T-helper 2 cell treated with Interferon-gamma antibody and Interleukin-4, amounts not matched to agents 5 μg/mL and 100 μg/mL, for 36 hours (primary cell): ENCODE measurements at regions not wholly inside any gene's neighbourhood (a gene's known extent, or its start where the extent isn't known, plus 50 kb on each side); places are given as distances from the start of the nearest gene placed in this dataset.
A peak's percentile ranks its signal among the peaks of the same experiment; 100 is the strongest.

ENCODE experiments used
- DNase-seq: peaks from one replicate; pipeline ENCODE4 v3.0.0; 2021; ENCODE audit warnings: low spot score
- H3K27ac Mint-ChIP-seq: one replicate; pipeline ENCODE4 v1.8.0; 2021; ENCODE audit warnings: mild to moderate bottlenecking, mixed read lengths
- H3K27me3 Mint-ChIP-seq: one replicate; pipeline ENCODE4 v1.8.0; 2021; ENCODE audit warnings: low read depth, mixed read lengths
- H3K36me3 Mint-ChIP-seq: one replicate; pipeline ENCODE4 v1.8.0; 2021; ENCODE audit warnings: low read depth, mixed read lengths
- H3K4me1 Mint-ChIP-seq: one replicate; pipeline ENCODE4 v1.8.0; 2021; ENCODE audit warnings: low read depth, mixed read lengths
- H3K4me3 Mint-ChIP-seq: one replicate; pipeline ENCODE4 v1.8.0; 2022; ENCODE audit warnings: mild to moderate bottlenecking, moderate library complexity, mixed read lengths
- H3K9me3 Mint-ChIP-seq: one replicate; pipeline ENCODE4 v1.8.0; 2021; ENCODE audit warnings: mixed read lengths

GRCh38 chr6:128672023-128672422 lies 151.6 kb upstream of the PTPRK start:
- Mint-ChIP-seq H3K36me3 (no peaks in the 10 kb centered on the region), H3K27me3 (no peaks in the 10 kb centered on the region), H3K4me1 (no peaks in the 10 kb centered on the region), H3K27ac (no peak overlapping the region), H3K9me3 (no peaks in the 10 kb centered on the region), H3K4me3 (no peak overlapping the region)
- DNase-seq, result no peak

GRCh38 chr6:128667339-128667858 lies 147.0 kb upstream of the PTPRK start:
- no peaks in the 10 kb centered on the region for H3K4me1 Mint-ChIP-seq
- DNase-seq, result no peak
- H3K27me3 Mint-ChIP-seq, result peaks cover 2% of the 10 kb centered on the region
- no peak overlapping the region for H3K4me3 Mint-ChIP-seq
- no peak overlapping the region for H3K27ac Mint-ChIP-seq
- no peaks in the 10 kb centered on the region for H3K9me3 Mint-ChIP-seq
- no peaks in the 10 kb centered on the region for H3K36me3 Mint-ChIP-seq

- no peak for DNase-seq
- no peaks in the 10 kb centered on the region for H3K4me1 Mint-ChIP-seq
- H3K27me3 Mint-ChIP-seq, result peaks cover 2% of the 10 kb centered on the region
- no peaks in the 10 kb centered on the region for H3K36me3 Mint-ChIP-seq
- no peak overlapping the region for H3K27ac Mint-ChIP-seq
- H3K4me3 Mint-ChIP-seq, result no peak overlapping the region
- H3K9me3 Mint-ChIP-seq, result no peaks in the 10 kb centered on the region
Observed at GRCh38 chr6:128666405-128666804, 146.0 kb upstream of the PTPRK start.

GRCh38 chr6:128663238-128663637 lies 142.8 kb upstream of the PTPRK start:
- H3K9me3 Mint-ChIP-seq, result no peaks in the 10 kb centered on the region
- no peak overlapping the region for H3K27ac Mint-ChIP-seq
- no peak overlapping the region for H3K4me3 Mint-ChIP-seq
- H3K36me3 Mint-ChIP-seq, result no peaks in the 10 kb centered on the region
- no peak for DNase-seq
- H3K27me3 Mint-ChIP-seq, result peaks cover 2% of the 10 kb centered on the region
- peaks cover 8% of the 10 kb centered on the region for H3K4me1 Mint-ChIP-seq

GRCh38 chr6:128659878-128660622 lies 139.7 kb upstream of the PTPRK start:
- no peak overlapping the region for H3K27ac Mint-ChIP-seq

GRCh38 chr6:128659276-128659675 lies 138.9 kb upstream of the PTPRK start:
- no peak for DNase-seq
- H3K4me1 Mint-ChIP-seq, result peaks cover 21% of the 10 kb centered on the region

More at GRCh38 chr6:128659878-128660622, 139.7 kb upstream of the PTPRK start:
- peaks cover 20% of the 10 kb centered on the region for H3K4me1 Mint-ChIP-seq
- no peak overlapping the region for H3K4me3 Mint-ChIP-seq
- peaks cover under 1% of the 10 kb centered on the region for H3K36me3 Mint-ChIP-seq
- no peaks in the 10 kb centered on the region for H3K9me3 Mint-ChIP-seq
- DNase-seq, result no peak
- no peaks in the 10 kb centered on the region for H3K27me3 Mint-ChIP-seq

GRCh38 chr6:128657181-128657580 lies 136.8 kb upstream of the PTPRK start:
- Mint-ChIP-seq H3K4me1 (peaks cover 21% of the 10 kb centered on the region), H3K27ac (no peak overlapping the region), H3K27me3 (no peaks in the 10 kb centered on the region), H3K4me3 (no peak overlapping the region), H3K36me3 (peaks cover 2% of the 10 kb centered on the region), H3K9me3 (no peaks in the 10 kb centered on the region)
- no peak for DNase-seq

More at GRCh38 chr6:128659276-128659675, 138.9 kb upstream of the PTPRK start:
- no peak overlapping the region for H3K27ac Mint-ChIP-seq
- no peaks in the 10 kb centered on the region for H3K9me3 Mint-ChIP-seq
- no peak overlapping the region for H3K4me3 Mint-ChIP-seq
- no peaks in the 10 kb centered on the region for H3K27me3 Mint-ChIP-seq
- H3K36me3 Mint-ChIP-seq, result peaks cover 2% of the 10 kb centered on the region

- H3K27ac Mint-ChIP-seq, result peak overlapping the region; percentile 12
- no peaks in the 10 kb centered on the region for H3K9me3 Mint-ChIP-seq
- peaks cover 2% of the 10 kb centered on the region for H3K36me3 Mint-ChIP-seq
- H3K4me3 Mint-ChIP-seq, result no peak overlapping the region
- H3K27me3 Mint-ChIP-seq, result no peaks in the 10 kb centered on the region
- peak; percentile 47 for DNase-seq
- peaks cover 21% of the 10 kb centered on the region for H3K4me1 Mint-ChIP-seq
Observed at GRCh38 chr6:128655978-128656498, 135.6 kb upstream of the PTPRK start.

GRCh38 chr6:128648022-128648598 lies 127.7 kb upstream of the PTPRK start:
- Mint-ChIP-seq H3K4me3 (no peak overlapping the region), H3K27ac (no peak overlapping the region), H3K4me1 (peaks cover 2% of the 10 kb centered on the region), H3K36me3 (no peaks in the 10 kb centered on the region), H3K27me3 (peaks cover 2% of the 10 kb centered on the region), H3K9me3 (no peaks in the 10 kb centered on the region)
- no peak for DNase-seq

GRCh38 chr6:128642132-128642531 lies 121.7 kb upstream of the PTPRK start:
- H3K36me3 Mint-ChIP-seq, result no peaks in the 10 kb centered on the region
- DNase-seq, result no peak
- no peaks in the 10 kb centered on the region for H3K9me3 Mint-ChIP-seq
- no peak overlapping the region for H3K4me3 Mint-ChIP-seq
- no peak overlapping the region for H3K27ac Mint-ChIP-seq
- H3K27me3 Mint-ChIP-seq, result no peaks in the 10 kb centered on the region
- H3K4me1 Mint-ChIP-seq, result no peaks in the 10 kb centered on the region

- Mint-ChIP-seq H3K36me3 (no peaks in the 10 kb centered on the region), H3K4me1 (no peaks in the 10 kb centered on the region), H3K27ac (no peak overlapping the region), H3K27me3 (peaks cover 3% of the 10 kb centered on the region), H3K4me3 (no peak overlapping the region), H3K9me3 (no peaks in the 10 kb centered on the region)
- DNase-seq, result no peak
Observed at GRCh38 chr6:128641703-128642102, 121.3 kb upstream of the PTPRK start.

GRCh38 chr6:128638817-128639216 lies 118.4 kb upstream of the PTPRK start:
- Mint-ChIP-seq H3K27ac (no peak overlapping the region), H3K36me3 (no peaks in the 10 kb centered on the region), H3K9me3 (no peaks in the 10 kb centered on the region), H3K27me3 (peaks cover 8% of the 10 kb centered on the region), H3K4me1 (no peaks in the 10 kb centered on the region), H3K4me3 (no peak overlapping the region)
- DNase-seq, result no peak

- Mint-ChIP-seq H3K27me3 (peaks cover 11% of the 10 kb centered on the region), H3K9me3 (no peaks in the 10 kb centered on the region), H3K36me3 (no peaks in the 10 kb centered on the region), H3K4me3 (no peak overlapping the region), H3K27ac (no peak overlapping the region), H3K4me1 (no peaks in the 10 kb centered on the region)
- no peak for DNase-seq
Observed at GRCh38 chr6:128635219-128635618, 114.8 kb upstream of the PTPRK start.

GRCh38 chr6:128632131-128632530 lies 111.7 kb upstream of the PTPRK start:
- Mint-ChIP-seq H3K9me3 (no peaks in the 10 kb centered on the region), H3K36me3 (no peaks in the 10 kb centered on the region), H3K4me1 (no peaks in the 10 kb centered on the region), H3K4me3 (no peak overlapping the region), H3K27ac (no peak overlapping the region), H3K27me3 (peaks cover 11% of the 10 kb centered on the region)
- DNase-seq, result no peak
